ENCODE measurements at regions not wholly inside any gene's neighbourhood (a gene's known extent, or its start where the extent isn't known, plus 50 kb on each side); places are given as distances from the start of the nearest gene placed in this dataset.

GRCh38 chr2:125837128-125837527 lies 818.8 kb upstream of the GYPC start:
- no peak for DNase-seq (ENCODE audit: low read depth in 1 of 2, low spot score in 1 of 2)
- Histone ChIP-seq H3K4me3 (no peak overlapping the region), H3K27me3 (no peaks in the 10 kb centered on the region), H3K36me3 (no peaks in the 10 kb centered on the region), H3K9me3 (ENCODE audit: low read depth) (no peaks in the 10 kb centered on the region), H3K4me1 (ENCODE audit: low read depth) (no peaks in the 10 kb centered on the region), H3K27ac (no peak overlapping the region)
- TF ChIP-seq CTCF (IDR thresholded peaks at IDR 0.05; ENCODE audit: low read depth, low read length), result no peak

GRCh38 chr2:125837611-125838010 lies 818.3 kb upstream of the GYPC start:
- DNase-seq (ENCODE audit: low read depth in 1 of 2, low spot score in 1 of 2), result no peak
- no peak for TF ChIP-seq CTCF (IDR thresholded peaks at IDR 0.05; ENCODE audit: low read depth, low read length)
- Histone ChIP-seq H3K27ac (no peak overlapping the region), H3K9me3 (ENCODE audit: low read depth) (no peaks in the 10 kb centered on the region), H3K4me1 (ENCODE audit: low read depth) (no peaks in the 10 kb centered on the region), H3K4me3 (no peak overlapping the region), H3K27me3 (no peaks in the 10 kb centered on the region), H3K36me3 (no peaks in the 10 kb centered on the region)

GRCh38 chr2:125839945-125840344 lies 816.0 kb upstream of the GYPC start:
- no peak overlapping the region for H3K27ac ChIP-seq
- no peaks in the 10 kb centered on the region for H3K4me1 ChIP-seq (ENCODE audit: low read depth)
- H3K27me3 ChIP-seq, result no peaks in the 10 kb centered on the region
- TF ChIP-seq CTCF (IDR thresholded peaks at IDR 0.05; ENCODE audit: low read depth, low read length), result no peak
- H3K36me3 ChIP-seq, result no peaks in the 10 kb centered on the region
- no peak overlapping the region for H3K4me3 ChIP-seq
- no peaks in the 10 kb centered on the region for H3K9me3 ChIP-seq (ENCODE audit: low read depth)
- DNase-seq (ENCODE audit: low read depth in 1 of 2, low spot score in 1 of 2), result no peak

- TF ChIP-seq CTCF (IDR thresholded peaks at IDR 0.05; ENCODE audit: low read depth, low read length), result no peak
- no peaks in the 10 kb centered on the region for H3K9me3 ChIP-seq (ENCODE audit: low read depth)
- no peaks in the 10 kb centered on the region for H3K4me1 ChIP-seq (ENCODE audit: low read depth)
- H3K4me3 ChIP-seq, result no peak overlapping the region
- no peak for DNase-seq (ENCODE audit: low read depth in 1 of 2, low spot score in 1 of 2)
- H3K27ac ChIP-seq, result no peak overlapping the region
- H3K27me3 ChIP-seq, result no peaks in the 10 kb centered on the region
- no peaks in the 10 kb centered on the region for H3K36me3 ChIP-seq
These were observed 813.9 kb upstream of the GYPC start for GRCh38 chr2:125842041-125842440.

GRCh38 chr2:125850541-125850940 lies 805.4 kb upstream of the GYPC start:
- Histone ChIP-seq H3K27me3 (no peaks in the 10 kb centered on the region), H3K36me3 (no peaks in the 10 kb centered on the region), H3K4me3 (no peak overlapping the region), H3K4me1 (ENCODE audit: low read depth) (no peaks in the 10 kb centered on the region), H3K27ac (no peak overlapping the region), H3K9me3 (ENCODE audit: low read depth) (no peaks in the 10 kb centered on the region)
- no peak for TF ChIP-seq CTCF (IDR thresholded peaks at IDR 0.05; ENCODE audit: low read depth, low read length)
- no peak for DNase-seq (ENCODE audit: low read depth in 1 of 2, low spot score in 1 of 2)

- TF ChIP-seq CTCF (IDR thresholded peaks at IDR 0.05; ENCODE audit: low read depth, low read length), result no peak
- H3K27me3 ChIP-seq, result no peaks in the 10 kb centered on the region
- DNase-seq (ENCODE audit: low read depth in 1 of 2, low spot score in 1 of 2), result no peak
These were observed 803.6 kb upstream of the GYPC start for GRCh38 chr2:125852364-125852763.

More at GRCh38 chr2:125852364-125852763, 803.6 kb upstream of the GYPC start:
- Histone ChIP-seq H3K4me1 (ENCODE audit: low read depth) (no peaks in the 10 kb centered on the region), H3K4me3 (no peak overlapping the region), H3K27ac (no peak overlapping the region), H3K36me3 (no peaks in the 10 kb centered on the region), H3K9me3 (ENCODE audit: low read depth) (no peaks in the 10 kb centered on the region)

All from cardiac muscle cell (in vitro differentiated cells and primary cell).